ENCODE measurements at regions not wholly inside any gene's neighbourhood (a gene's known extent, or its start where the extent isn't known, plus 50 kb on each side); places are given as distances from the start of the nearest gene placed in this dataset.

DNA sequence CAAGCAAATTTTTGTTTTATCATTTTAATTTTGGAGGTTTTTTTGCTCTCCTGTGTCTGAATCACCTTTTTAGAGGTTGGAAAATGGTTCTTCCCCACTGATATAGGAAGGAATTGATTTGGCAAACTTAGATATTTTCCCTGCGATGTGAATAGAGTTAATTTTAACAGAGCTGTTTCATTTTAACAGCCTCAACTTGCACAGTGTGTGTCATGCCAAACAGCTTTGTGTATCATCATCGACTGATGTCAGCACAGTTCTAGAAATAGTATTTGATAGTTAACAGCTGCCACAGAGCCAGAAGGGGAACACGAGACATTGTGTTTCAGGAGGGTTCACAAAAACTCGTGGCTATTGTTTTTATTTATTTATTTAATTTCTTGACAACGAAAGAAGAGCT lies 243.1 kb upstream of the FOXN3 start:
- DNase-seq: peak; percentile 45

DNA sequence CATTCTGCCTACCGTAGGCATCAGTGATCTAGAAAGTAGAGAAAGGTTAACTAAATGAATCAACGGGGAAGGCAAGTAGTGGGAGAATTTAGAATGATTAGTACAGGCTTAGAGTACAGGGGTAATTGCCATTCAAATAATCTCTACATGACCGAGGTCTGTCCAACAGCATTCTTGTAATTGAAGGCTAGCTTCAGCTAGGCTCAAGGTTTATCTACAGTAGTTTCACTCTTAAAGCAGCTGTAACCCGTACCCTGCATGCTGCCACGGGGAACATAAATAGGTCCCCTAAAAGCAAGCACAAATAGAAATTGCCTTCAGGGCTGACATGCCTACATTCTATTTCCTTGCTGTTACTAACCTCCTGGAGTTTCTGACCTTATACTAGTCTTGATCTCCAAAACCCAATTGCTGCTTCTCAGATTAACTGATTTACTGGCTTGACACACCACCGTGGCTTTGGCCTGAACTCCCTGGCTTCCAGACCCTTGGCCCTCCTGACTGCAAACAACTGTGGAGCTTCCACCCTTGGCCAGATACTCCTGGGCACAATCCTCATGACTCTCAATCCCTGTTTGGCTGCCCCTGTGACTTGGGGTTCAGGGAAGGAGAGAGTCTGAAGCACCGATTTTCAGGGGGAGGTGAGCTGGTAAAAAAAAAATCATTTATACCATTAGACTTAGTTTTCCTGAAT lies 242.1 kb upstream of the FOXN3 start:
- no peak for DNase-seq

DNA sequence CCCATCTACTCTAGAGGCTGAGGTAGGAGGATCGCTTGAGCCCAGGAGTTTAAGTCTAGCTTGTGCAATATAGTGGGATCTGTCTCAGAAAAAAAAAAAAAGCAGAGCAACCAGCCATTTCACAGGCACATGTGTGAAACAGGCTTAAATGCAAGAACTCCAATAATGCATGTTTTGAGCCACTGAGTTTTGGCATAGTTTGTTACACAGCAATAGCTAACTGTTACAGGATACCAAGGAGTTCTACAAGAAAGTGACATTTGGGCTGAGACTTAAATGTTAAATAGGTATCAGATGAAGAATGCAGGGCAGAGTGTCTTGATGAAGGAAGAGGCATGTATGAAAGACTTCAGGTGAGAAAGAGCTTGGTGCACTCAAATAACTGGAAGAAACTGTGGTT lies 240.0 kb upstream of the FOXN3 start:
- DNase-seq: no peak

DNA sequence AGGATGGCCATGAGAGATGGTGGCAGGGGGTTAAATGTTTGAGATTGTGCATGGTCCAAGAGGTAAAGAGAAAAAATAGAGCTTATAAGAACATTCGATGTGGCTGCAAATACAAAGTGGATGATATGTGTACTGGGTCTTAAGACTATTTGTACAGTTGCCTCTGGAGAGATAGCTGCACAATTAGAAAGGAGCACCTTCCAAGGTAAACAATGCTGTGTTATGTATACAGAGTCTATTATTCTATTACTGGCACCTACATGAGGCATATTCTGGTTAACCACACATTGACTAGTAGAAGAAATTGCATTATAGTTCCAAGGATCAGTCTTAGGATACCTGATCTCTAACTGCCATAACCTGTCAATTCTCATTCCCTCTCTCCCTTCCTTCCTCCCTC lies 238.0 kb upstream of the FOXN3 start:
- DNase-seq: no peak

- no peak for DNase-seq
Observed at GRCh38 chr14:89652352-89652751, 235.3 kb upstream of the FOXN3 start.

GRCh38 chr14:89651805-89652204 lies 234.8 kb upstream of the FOXN3 start:
- no peak for DNase-seq

- DNase-seq: no peak
Observed at GRCh38 chr14:89650077-89650978, 233.3 kb upstream of the FOXN3 start.

DNA sequence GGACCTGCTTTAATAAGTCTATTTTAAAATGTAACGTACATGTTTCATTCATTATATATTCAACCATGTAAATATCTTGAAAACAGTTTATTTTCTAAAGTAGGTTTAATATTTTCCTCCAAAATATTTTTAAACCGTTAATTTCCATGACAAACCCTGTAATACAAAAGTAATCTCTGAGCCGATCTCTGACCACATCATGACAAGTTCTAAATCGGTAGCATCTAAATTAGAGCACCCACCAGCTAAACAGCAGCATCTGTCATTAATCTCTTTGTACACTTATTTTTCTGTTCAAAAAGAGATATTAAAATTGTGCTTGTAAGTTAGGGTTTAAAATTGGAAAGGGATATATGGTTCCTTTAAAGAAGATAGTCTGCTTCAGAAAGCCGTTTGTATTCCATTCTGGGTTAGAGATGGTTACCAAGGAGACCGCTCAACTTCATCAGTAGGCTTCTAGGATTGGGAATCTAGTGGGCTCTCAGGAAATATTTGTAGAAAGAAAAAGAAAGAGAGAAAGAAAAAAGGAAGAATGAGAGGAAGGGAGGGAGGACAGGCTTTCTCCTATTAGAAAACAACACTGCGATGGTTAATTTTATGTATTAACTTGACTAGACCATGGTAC lies 232.5 kb upstream of the FOXN3 start:
- no peak for DNase-seq

GRCh38 chr14:89648924-89649323 lies 231.9 kb upstream of the FOXN3 start:
- no peak for DNase-seq

DNA sequence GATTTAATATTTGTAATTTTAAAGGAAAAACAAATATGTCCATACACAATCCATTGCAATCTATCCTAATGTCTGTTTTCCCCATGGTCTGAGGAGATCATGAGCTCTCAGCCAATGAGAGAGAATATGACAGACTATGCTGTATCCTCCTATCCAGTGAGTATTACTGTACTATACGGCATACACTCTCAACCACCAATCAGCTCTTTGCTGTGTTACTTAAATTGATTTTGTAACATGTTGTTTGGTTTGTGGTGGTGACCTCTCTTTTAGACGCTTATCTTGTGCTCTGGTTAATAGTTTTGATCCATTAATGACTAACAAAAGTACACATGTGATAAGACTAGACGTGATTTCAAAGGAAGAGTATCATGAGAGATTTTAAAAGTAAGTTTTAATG lies 231.5 kb upstream of the FOXN3 start:
- DNase-seq: no peak

DNA sequence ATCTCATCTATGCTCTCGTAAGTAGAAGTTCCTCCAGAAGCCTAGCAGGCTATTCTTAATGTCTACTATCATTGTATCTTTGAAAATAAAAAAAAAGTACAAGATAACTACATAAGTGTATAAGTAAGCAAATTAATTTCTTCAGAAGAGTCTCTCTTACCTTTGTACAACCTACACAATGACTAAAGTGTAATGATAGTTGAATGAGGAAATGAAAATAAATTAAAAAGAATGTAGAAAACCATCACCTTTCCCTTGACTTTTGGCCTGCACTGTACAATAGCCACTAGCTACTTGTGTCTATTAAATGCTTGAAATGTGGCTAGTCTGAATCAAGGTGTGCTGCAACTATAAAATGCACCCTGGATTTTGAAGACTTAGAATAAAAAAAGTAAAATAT lies 229.9 kb upstream of the FOXN3 start:
- DNase-seq: no peak

GRCh38 chr14:89644641-89645040 lies 227.6 kb upstream of the FOXN3 start:
- DNase-seq: no peak

GRCh38 chr14:89641495-89642175 lies 224.6 kb upstream of the FOXN3 start:
- DNase-seq: no peak

GRCh38 chr14:89640141-89640540 lies 223.1 kb upstream of the FOXN3 start:
- peak; percentile 35 for DNase-seq

DNA sequence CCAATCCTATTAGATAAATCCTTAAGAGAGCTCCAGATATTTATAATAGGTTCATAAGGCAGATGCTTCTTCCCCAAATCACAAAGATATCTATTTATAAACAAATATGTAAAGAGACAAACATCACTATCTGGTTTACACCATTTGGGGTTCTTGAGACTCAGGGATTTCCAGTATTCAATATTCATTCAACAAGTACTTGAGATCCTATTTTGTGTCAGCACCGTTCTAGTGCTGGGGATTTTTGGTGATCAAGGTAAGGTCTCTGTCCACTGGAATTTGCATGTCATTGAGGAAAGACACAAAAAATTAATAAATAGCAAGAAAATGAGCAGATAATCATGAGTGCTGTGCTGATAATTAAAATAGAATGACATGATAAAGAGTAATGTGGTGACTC lies 222.7 kb upstream of the FOXN3 start:
- no peak for DNase-seq

GRCh38 chr14:89638891-89639290 lies 221.9 kb upstream of the FOXN3 start:
- DNase-seq: no peak

DNA sequence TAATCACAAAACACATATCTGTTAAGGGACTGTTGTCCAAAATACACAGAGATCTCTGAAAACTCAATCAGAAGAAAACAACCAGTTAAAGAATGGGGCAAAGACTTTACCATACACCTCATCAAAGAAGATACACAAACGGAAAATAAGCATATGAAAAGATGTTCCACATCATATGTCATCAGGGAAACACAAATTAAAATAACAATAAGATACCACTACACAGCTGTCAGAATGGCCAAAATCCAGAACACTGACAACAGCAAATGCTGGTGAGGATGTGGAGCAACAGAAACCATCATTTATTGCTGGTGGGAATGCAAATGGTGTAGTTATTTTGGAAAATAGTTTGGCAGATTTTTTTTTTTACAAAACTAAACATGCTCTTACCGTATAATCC lies 220.5 kb upstream of the FOXN3 start:
- DNase-seq: no peak

GRCh38 chr14:89635615-89636014 lies 218.6 kb upstream of the FOXN3 start:
- peak; percentile 67 for DNase-seq

DNA sequence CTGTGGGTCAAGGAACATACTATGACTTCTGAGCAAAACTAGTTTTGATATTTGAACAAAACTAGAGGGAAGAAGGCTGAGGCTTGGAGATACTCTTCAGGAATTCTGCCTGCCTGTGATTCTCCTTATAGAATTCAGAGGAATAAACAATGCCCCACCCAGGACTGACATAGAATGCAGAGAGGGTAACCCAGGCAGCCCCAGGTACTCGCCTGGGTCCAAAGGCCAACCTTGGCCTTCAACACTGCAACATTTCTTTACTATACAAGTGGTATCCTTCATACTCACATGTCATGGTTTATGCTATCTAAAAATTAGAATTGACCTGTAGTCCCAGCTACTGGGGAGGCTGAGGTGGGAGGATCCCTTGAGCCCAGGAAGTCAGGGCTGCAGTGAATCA lies 217.0 kb upstream of the FOXN3 start:
- no peak for DNase-seq

- peak; percentile 52 for DNase-seq
Observed at GRCh38 chr14:89630101-89630829, 213.2 kb upstream of the FOXN3 start.

DNA sequence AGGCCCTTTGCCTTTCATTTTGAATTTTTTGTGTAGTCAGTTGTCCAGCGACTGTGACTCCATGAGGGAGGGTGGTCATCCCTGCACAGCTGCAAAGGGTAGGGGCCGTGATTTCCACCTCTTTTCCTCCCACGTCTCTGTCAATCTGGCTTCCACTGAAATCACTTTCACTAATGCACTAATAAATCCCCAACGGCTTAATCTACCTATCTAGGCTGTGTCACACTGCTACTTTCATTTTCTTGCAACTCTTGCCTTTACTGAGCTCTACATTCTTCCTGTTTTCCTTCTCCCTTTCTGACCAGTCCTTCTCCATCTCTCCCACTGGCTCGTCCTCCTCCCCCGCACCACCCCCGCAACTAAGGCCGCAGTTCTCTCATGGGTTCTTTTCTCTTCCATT lies 212.3 kb upstream of the FOXN3 start:
- no peak for DNase-seq

- DNase-seq: no peak
Observed at GRCh38 chr14:89628521-89628920, 211.5 kb upstream of the FOXN3 start.
